ENCODE measurements at regions not wholly inside any gene's neighbourhood (a gene's known extent, or its start where the extent isn't known, plus 50 kb on each side); places are given as distances from the start of the nearest gene placed in this dataset.

- no peak for TF ChIP-seq CTCF (IDR thresholded peaks at IDR 0.05; ENCODE audit: low read depth, low read length)
- TF ChIP-seq EZH2phosphoT487 (IDR thresholded peaks at IDR 0.05; ENCODE audit: low read depth) = no peak
Observed at GRCh38 chr16:5900046-5900445, 802.5 kb upstream of the EEF2KMT start.
